Liver (tissue), 8 donors: ENCODE measurements at regions not wholly inside any gene's neighbourhood (a gene's known extent, or its start where the extent isn't known, plus 50 kb on each side); places are given as distances from the start of the nearest gene placed in this dataset.

Source experiments
- DNase-seq: peaks from one replicate; pipeline ENCODE4 v3.0.0-alpha.2; 2017; ENCODE audit warnings: low spot score
- H3K27ac ChIP-seq, 2 donors: one replicate each; pipeline ENCODE4 v1.7.0; 2013; ENCODE audit warnings: inconsistent platforms in 2 of 2, low read length in 2 of 2, control low read depth in 1 of 2, low read depth in 1 of 2, mild to moderate bottlenecking in 1 of 2
- H3K27me3 ChIP-seq, 4 donors: one replicate each; pipeline versions ENCODE4 v1.6.1 to v1.7.0; 2013; ENCODE audit warnings: low read length in 3 of 4, inconsistent platforms in 1 of 4, mild to moderate bottlenecking in 1 of 4, moderate library complexity in 1 of 4; ENCODE audit not compliant: control insufficient read depth in 4 of 4, insufficient read depth in 4 of 4
- H3K36me3 ChIP-seq, 4 donors: one replicate each; pipeline versions ENCODE4 v1.6.1 to v1.7.0; 2013; ENCODE audit warnings: low read length in 3 of 4, mild to moderate bottlenecking in 3 of 4, low read depth in 1 of 4, moderate library complexity in 1 of 4; ENCODE audit not compliant: control insufficient read depth in 4 of 4, insufficient read depth in 3 of 4
- H3K4me1 ChIP-seq, 4 donors: one replicate each; pipeline versions ENCODE4 v1.6.1 to v1.7.0; 2013; ENCODE audit warnings: low read length in 3 of 4, mild to moderate bottlenecking in 3 of 4, moderate library complexity in 1 of 4; ENCODE audit not compliant: control insufficient read depth in 4 of 4, insufficient read depth in 4 of 4
- H3K4me3 ChIP-seq, 3 donors: one replicate each; pipeline versions ENCODE4 v1.6.1 to v1.7.0; 2013; ENCODE audit warnings: low read length in 3 of 3, control low read depth in 1 of 3, low read depth in 1 of 3, mild to moderate bottlenecking in 1 of 3
- H3K9ac ChIP-seq, 2 donors: one replicate each; pipeline ENCODE4 v1.7.0; 2013; ENCODE audit warnings: low read length in 2 of 2, mild to moderate bottlenecking in 2 of 2, moderate library complexity in 2 of 2, control low read depth in 1 of 2, low read depth in 1 of 2
- H3K9me3 ChIP-seq, 4 donors: one replicate each; pipeline versions ENCODE4 v1.6.1 to v1.7.0; 2013; ENCODE audit warnings: low read length in 3 of 4; ENCODE audit not compliant: control insufficient read depth in 4 of 4
- CTCF ChIP-seq: fragments of 150-350 bp; IDR thresholded peaks from 2 replicates; pipeline ENCODE4 v1.5.1; 2017; ENCODE audit warnings: improper control_type of control experiment, low read depth, low read length; ENCODE audit not compliant: missing input control
- EGR1 ChIP-seq, 2 donors: IDR thresholded peaks; 2 replicates each; pipeline ENCODE4 v1.6.1; 2016 to 2018; ENCODE audit warnings: antibody characterized with exemption in 2 of 2, low read depth in 2 of 2
- FOXA1 ChIP-seq: IDR thresholded peaks from 2 replicates; pipeline ENCODE4 v1.6.1; 2016; ENCODE audit warnings: antibody characterized with exemption
- GABPA ChIP-seq, 2 donors: IDR thresholded peaks in 1 of 2; conservative IDR thresholded peaks in 1 of 2; 2 replicates each; pipeline ENCODE4 v1.6.1; 2016; ENCODE audit warnings: antibody characterized with exemption in 2 of 2, mild to moderate bottlenecking in 1 of 2, moderate library complexity in 1 of 2
- HNF4A ChIP-seq, 2 donors: conservative IDR thresholded peaks; 2 replicates each; pipeline ENCODE4 v1.6.1; 2016; ENCODE audit warnings: antibody characterized with exemption in 2 of 2, mild to moderate bottlenecking in 2 of 2
- HNF4G ChIP-seq: IDR thresholded peaks from 2 replicates; pipeline ENCODE4 v1.6.1; 2016; ENCODE audit warnings: antibody characterized with exemption
- JUND ChIP-seq, 2 donors: IDR thresholded peaks; 2 replicates each; pipeline ENCODE4 v1.6.1; 2016; ENCODE audit warnings: antibody characterized with exemption in 2 of 2
- NR2F2 ChIP-seq: IDR thresholded peaks from 2 replicates; pipeline ENCODE4 v1.6.1; 2016; ENCODE audit warnings: antibody characterized with exemption
- RAD21 ChIP-seq, 2 donors: IDR thresholded peaks; 2 replicates each; pipeline ENCODE4 v1.6.1; 2016; ENCODE audit warnings: antibody characterized with exemption in 2 of 2, mild to moderate bottlenecking in 2 of 2
- SP1 ChIP-seq: IDR thresholded peaks from 2 replicates; pipeline ENCODE4 v1.6.1; 2018; ENCODE audit warnings: antibody characterized with exemption, mild to moderate bottlenecking
- YY1 ChIP-seq: IDR thresholded peaks from 2 replicates; pipeline ENCODE4 v1.6.1; 2016; ENCODE audit warnings: antibody characterized with exemption, mild to moderate bottlenecking
- ZBTB33 ChIP-seq: IDR thresholded peaks from 2 replicates; pipeline ENCODE4 v1.6.1; 2016; ENCODE audit warnings: antibody characterized with exemption
- WGBS: extraction: QIAGEN DNeasy Blood & Tissue Kit; methylation state at CpG from one replicate; pipeline ENCODE4 v1.1.7; 2013; 5-methylcytosine and 5-hydroxymethylcytosine counted together
- donor health status: healthy.
- donor health status: healthy.
- donor health status: healthy.
- donor health status: healthy.
- donor health status: healthy.

GRCh38 chr16:26212599-26212998, 520.8 kb downstream of the HS3ST4 start (continued):
- no peak for TF ChIP-seq ZBTB33
- TF ChIP-seq EGR1 (IDR thresholded peaks at IDR 0.05; ENCODE audit: low read depth in 2 of 2): no peak
- TF ChIP-seq RAD21 (IDR thresholded peaks at IDR 0.05): no peak
- TF ChIP-seq SP1: no peak
- TF ChIP-seq HNF4A (conservative IDR thresholded peaks at IDR 0.05): no peak
- TF ChIP-seq HNF4G: no peak

GRCh38 chr16:26214581-26215174, 522.9 kb downstream of the HS3ST4 start:
- Histone ChIP-seq H3K27ac (no peak overlapping the region), H3K36me3 (no peaks in the 10 kb centered on the region), H3K9ac (no peak overlapping the region), H3K9me3 (no peaks in the 10 kb centered on the region), H3K4me1 (no peaks in the 10 kb centered on the region), H3K4me3 (no peak overlapping the region), H3K27me3 (peaks cover 0 to 3% (median 1%) of the 10 kb centered on the region in 4 donors)
- DNase-seq: no peak
- WGBS: 48% methylated on average over 9 of the region's 9 CpGs
- TF ChIP-seq RAD21 (IDR thresholded peaks at IDR 0.05) (no peak), FOXA1 (no peak), JUND (IDR thresholded peaks at IDR 0.05) (no peak), HNF4A (conservative IDR thresholded peaks at IDR 0.05) (no peak), SP1 (no peak), EGR1 (IDR thresholded peaks at IDR 0.05; ENCODE audit: low read depth in 2 of 2) (no peak), GABPA (IDR thresholded peaks at IDR 0.05 in 1 of 2, conservative IDR thresholded peaks at IDR 0.05 in 1 of 2) (no peak), CTCF (no peak), YY1 (no peak)

- Histone ChIP-seq H3K36me3 (no peaks in the 10 kb centered on the region), H3K9ac (no peak overlapping the region), H3K27me3 (peaks cover 0 to 5% (median 0%) of the 10 kb centered on the region in 4 donors), H3K4me1 (no peaks in the 10 kb centered on the region), H3K27ac (no peak overlapping the region), H3K9me3 (no peaks in the 10 kb centered on the region), H3K4me3 (no peak overlapping the region)
- TF ChIP-seq JUND (IDR thresholded peaks at IDR 0.05) (no peak), HNF4A (conservative IDR thresholded peaks at IDR 0.05) (no peak), RAD21 (IDR thresholded peaks at IDR 0.05) (no peak), NR2F2 (no peak), EGR1 (IDR thresholded peaks at IDR 0.05; ENCODE audit: low read depth in 2 of 2) (no peak), ZBTB33 (no peak)
- no peak for DNase-seq
Measured at GRCh38 chr16:26220894-26221293, 529.1 kb downstream of the HS3ST4 start.
